GM12878 (cell line): ENCODE measurements at regions not wholly inside any gene's neighbourhood (a gene's known extent, or its start where the extent isn't known, plus 50 kb on each side); places are given as distances from the start of the nearest gene placed in this dataset.

ENCODE experiments used
- ATAC-seq: fragments of 200-7000 bp; cut with Tn5 transposase; 3 replicates; pipeline ENCODE4 v1.9.1; 2020; ENCODE audit warnings: mild to moderate bottlenecking, moderate library complexity
- BruUV-seq: library from RNA; stranded (reverse); fragments of 400-500 nt; replicated peaks from 2 replicates; lab custom pipeline; 2021; lab: Mats Ljungman, UMichigan
- CTCF ChIA-PET: fragments of 300-600 bp; sonication (Branson Sonifier 250); formaldehyde crosslinking; extraction: SDS; loops from one replicate; lab custom pipeline; 2021; ENCODE audit warnings: inconsistent platforms; lab: Yijun Ruan, JAX
- POLR2A ChIA-PET: fragments of 350-600 bp; formaldehyde crosslinking; extraction: SDS; loops from one replicate; lab custom pipeline; 2021; ENCODE audit warnings: inconsistent platforms; lab: Charles Lee
- RAD21 ChIA-PET: fragments of 300-600 bp; sonication (Branson Sonifier 250); formaldehyde crosslinking; loops from one replicate; lab custom pipeline; 2023; ENCODE audit warnings: antibody characterized with exemption; ENCODE audit not compliant: unreplicated experiment; lab: Charles Lee
- SMC1A ChIA-PET: fragments of 300-600 bp; sonication (Branson Sonifier 250); formaldehyde crosslinking; loops from one replicate; lab custom pipeline; 2023; ENCODE audit not compliant: unreplicated experiment, uncharacterized antibody; lab: Charles Lee
- DNase-seq: peaks from one replicate; pipeline ENCODE4 v3.0.0-alpha.2; 2011; ENCODE audit warnings: low read depth, low spot score
- FAIRE-seq: peaks from 3 replicates; lab custom pipeline; 2011; peaks lifted over from hg19 to GRCh38; lab: Jason Lieb, UNC
- H2AFZ ChIP-seq: 2 replicates; pipeline ENCODE4 v1.6.0; 2011; ENCODE audit warnings: low read depth, low read length, control low read depth; ENCODE audit not compliant: control insufficient read depth
- H3K27ac ChIP-seq: 2 replicates; pipeline ENCODE4 v1.5.1; 2011; ENCODE audit warnings: control low read depth; ENCODE audit not compliant: control insufficient read depth, insufficient read depth
- H3K27me3 ChIP-seq, 2 experiments: replicated peaks in 1 of 2; 2 replicates each; pipeline versions ENCODE4 v1.6.0 to v1.6.1; 2011; ENCODE audit warnings: low read length in 1 of 2; ENCODE audit not compliant: control insufficient read depth in 2 of 2, insufficient read depth in 2 of 2
- H3K36me3 ChIP-seq, 2 experiments: 2 replicates each; pipeline ENCODE4 v1.5.1; 2011; ENCODE audit warnings: low read length in 1 of 2; ENCODE audit not compliant: control insufficient read depth in 2 of 2, insufficient read depth in 2 of 2
- H3K4me1 ChIP-seq: 2 replicates; pipeline ENCODE4 v1.6.1; 2011; ENCODE audit warnings: mild to moderate bottlenecking, low read length, moderate library complexity, mixed read lengths; ENCODE audit not compliant: control insufficient read depth, insufficient read depth
- H3K4me2 ChIP-seq: 2 replicates; pipeline ENCODE4 v1.6.0; 2011; ENCODE audit warnings: control low read depth; ENCODE audit not compliant: control insufficient read depth, insufficient read depth
- H3K4me3 ChIP-seq: fragments of 200-600 bp; sonication (generic); 2 replicates; pipeline ENCODE4 v1.5.1; 2016
- H3K79me2 ChIP-seq: 2 replicates; pipeline ENCODE4 v1.6.0; 2011; ENCODE audit warnings: low read length; ENCODE audit not compliant: control insufficient read depth, insufficient read depth
- H3K9ac ChIP-seq: 2 replicates; pipeline ENCODE4 v1.8.0; 2011; ENCODE audit warnings: low read length, control low read depth, mixed read lengths; ENCODE audit not compliant: control insufficient read depth, insufficient read depth
- H3K9me3 ChIP-seq: replicated peaks from 3 replicates; pipeline ENCODE4 v1.5.1; 2011; ENCODE audit warnings: mild to moderate bottlenecking, low read length; ENCODE audit not compliant: control insufficient read depth, insufficient read depth
- H4K20me1 ChIP-seq: 2 replicates; pipeline ENCODE4 v1.6.0; 2011; ENCODE audit not compliant: control insufficient read depth, insufficient read depth
- ATF7 ChIP-seq: fragments of 450-650 bp; IDR thresholded peaks from 2 replicates; pipeline ENCODE4 v1.6.1; 2016; ENCODE audit warnings: low read depth, mild to moderate bottlenecking
- CBX3 ChIP-seq: fragments of 200-600 bp; sonication (generic); IDR thresholded peaks from 2 replicates; pipeline ENCODE4 v1.6.1; 2016; ENCODE audit warnings: low read depth, borderline replicate concordance
- CHD1 ChIP-seq: IDR thresholded peaks from 2 replicates; pipeline ENCODE4 v1.6.1; 2012; ENCODE audit warnings: low read depth, low read length, improper control_type of control experiment
- ESRRA ChIP-seq: IDR thresholded peaks from 2 replicates; pipeline ENCODE4 v1.6.1; 2012; ENCODE audit warnings: mild to moderate bottlenecking, low read length, improper control_type of control experiment
- JUNB ChIP-seq: IDR thresholded peaks from 2 replicates; pipeline ENCODE4 v1.6.1; 2016; ENCODE audit warnings: antibody characterized with exemption, mild to moderate bottlenecking
- KLF5 ChIP-seq: fragments of 450-650 bp; IDR thresholded peaks from 2 replicates; pipeline ENCODE4 v1.6.1; 2014; ENCODE audit warnings: mild to moderate bottlenecking; ENCODE audit not compliant: partially characterized antibody
- LARP7 ChIP-seq: fragments of 450-650 bp; IDR thresholded peaks from 2 replicates; pipeline ENCODE4 v1.6.1; 2017; ENCODE audit warnings: mild to moderate bottlenecking
- NFIC ChIP-seq: IDR thresholded peaks from 2 replicates; pipeline ENCODE4 v1.6.1; 2012; ENCODE audit warnings: low read depth, mild to moderate bottlenecking, inconsistent platforms, low read length, moderate library complexity
- SIN3A ChIP-seq: IDR thresholded peaks from 2 replicates; pipeline ENCODE4 v1.6.1; 2012; ENCODE audit warnings: low read depth, low read length, improper control_type of control experiment
- YBX1 ChIP-seq: fragments of 450-650 bp; IDR thresholded peaks from 2 replicates; pipeline ENCODE4 v1.6.1; 2016; ENCODE audit warnings: antibody characterized with exemption
- WGBS: methylation state at CpG from one replicate; pipeline ENCODE4 v1.1.6; 2016; ENCODE audit warnings: low lambda C conversion rate; ENCODE audit not compliant: insufficient replicate concordance, insufficient coverage; ENCODE audit errors: missing lambda C conversion rate; 5-methylcytosine and 5-hydroxymethylcytosine counted together
- in situ Hi-C: fragments of 300-500 bp; cut with MboI; formaldehyde crosslinking; loops from 9 replicates; pipeline ENCODE4 v1.14.3; 2018; ENCODE audit warnings: mixed read lengths
- intact Hi-C: fragments of 100-400 bp; cut with micrococcal nuclease; formaldehyde crosslinking; loops from one replicate; pipeline ENCODE4 v1.14.2; 2022; ENCODE audit not compliant: unreplicated experiment
- TF ChIP-seq, protein P1 (sequence below): IDR thresholded peaks from 2 replicates; pipeline ENCODE4 v1.6.1; 2012; ENCODE audit warnings: low read depth, low read length, improper control_type of control experiment
- TF ChIP-seq, protein P2 (sequence below): fragments of 450-650 bp; IDR thresholded peaks from 2 replicates; pipeline ENCODE4 v1.6.1; 2017; ENCODE audit warnings: borderline replicate concordance
- TF ChIP-seq, protein P3 (sequence below): fragments of 450-650 bp; IDR thresholded peaks from 2 replicates; pipeline ENCODE4 v1.6.1; 2016; ENCODE audit warnings: mild to moderate bottlenecking, moderate library complexity, borderline replicate concordance
- TF ChIP-seq, protein P4 (sequence below), 3 experiments: IDR thresholded peaks in 2 of 3; conservative IDR thresholded peaks in 1 of 3; 2 replicates each; pipeline ENCODE4 v1.5.1; 2011; ENCODE audit warnings: low read depth in 3 of 3, low read length in 3 of 3, mild to moderate bottlenecking in 3 of 3, control low read depth in 2 of 3, moderate library complexity in 2 of 3, inconsistent platforms in 1 of 3, mixed read lengths in 1 of 3; ENCODE audit not compliant: control insufficient read depth in 2 of 3, insufficient read depth in 1 of 3; ENCODE audit errors: extremely low read depth in 1 of 3

DNA sequence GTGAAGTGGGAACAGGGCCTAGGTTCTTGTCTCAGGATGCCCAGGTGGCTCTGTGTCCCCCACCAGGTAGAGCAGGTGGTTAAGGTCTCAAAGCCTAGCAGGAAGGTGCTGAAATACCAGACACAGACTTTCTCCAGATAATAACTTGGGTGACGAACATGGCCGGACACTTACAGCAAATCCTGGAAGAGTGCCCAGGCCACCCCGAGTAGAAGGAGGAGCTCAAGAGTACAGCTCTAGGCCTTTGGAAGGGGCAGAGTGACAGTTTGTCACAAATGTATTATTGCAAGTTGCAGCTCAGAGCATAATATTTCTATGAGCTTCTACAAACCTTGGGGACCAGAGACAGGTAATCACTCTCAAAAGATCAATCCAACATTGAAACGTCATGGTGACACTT, 251.6 kb upstream of the SOX4 start:
- FAIRE-seq, result no peak
- TF ChIP-seq JUNB, result no peak
- no peak for TF ChIP-seq YBX1
- TF ChIP-seq KLF5, result no peak
- no peak for TF ChIP-seq SIN3A
- TF ChIP-seq, protein P1, sequence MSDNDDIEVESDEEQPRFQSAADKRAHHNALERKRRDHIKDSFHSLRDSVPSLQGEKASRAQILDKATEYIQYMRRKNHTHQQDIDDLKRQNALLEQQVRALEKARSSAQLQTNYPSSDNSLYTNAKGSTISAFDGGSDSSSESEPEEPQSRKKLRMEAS, result no peak
- TF ChIP-seq, protein P2, sequence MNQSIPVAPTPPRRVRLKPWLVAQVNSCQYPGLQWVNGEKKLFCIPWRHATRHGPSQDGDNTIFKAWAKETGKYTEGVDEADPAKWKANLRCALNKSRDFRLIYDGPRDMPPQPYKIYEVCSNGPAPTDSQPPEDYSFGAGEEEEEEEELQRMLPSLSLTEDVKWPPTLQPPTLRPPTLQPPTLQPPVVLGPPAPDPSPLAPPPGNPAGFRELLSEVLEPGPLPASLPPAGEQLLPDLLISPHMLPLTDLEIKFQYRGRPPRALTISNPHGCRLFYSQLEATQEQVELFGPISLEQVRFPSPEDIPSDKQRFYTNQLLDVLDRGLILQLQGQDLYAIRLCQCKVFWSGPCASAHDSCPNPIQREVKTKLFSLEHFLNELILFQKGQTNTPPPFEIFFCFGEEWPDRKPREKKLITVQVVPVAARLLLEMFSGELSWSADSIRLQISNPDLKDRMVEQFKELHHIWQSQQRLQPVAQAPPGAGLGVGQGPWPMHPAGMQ, result no peak
- TF ChIP-seq CBX3, result no peak
- no peak for TF ChIP-seq ATF7
- TF ChIP-seq, protein P3, sequence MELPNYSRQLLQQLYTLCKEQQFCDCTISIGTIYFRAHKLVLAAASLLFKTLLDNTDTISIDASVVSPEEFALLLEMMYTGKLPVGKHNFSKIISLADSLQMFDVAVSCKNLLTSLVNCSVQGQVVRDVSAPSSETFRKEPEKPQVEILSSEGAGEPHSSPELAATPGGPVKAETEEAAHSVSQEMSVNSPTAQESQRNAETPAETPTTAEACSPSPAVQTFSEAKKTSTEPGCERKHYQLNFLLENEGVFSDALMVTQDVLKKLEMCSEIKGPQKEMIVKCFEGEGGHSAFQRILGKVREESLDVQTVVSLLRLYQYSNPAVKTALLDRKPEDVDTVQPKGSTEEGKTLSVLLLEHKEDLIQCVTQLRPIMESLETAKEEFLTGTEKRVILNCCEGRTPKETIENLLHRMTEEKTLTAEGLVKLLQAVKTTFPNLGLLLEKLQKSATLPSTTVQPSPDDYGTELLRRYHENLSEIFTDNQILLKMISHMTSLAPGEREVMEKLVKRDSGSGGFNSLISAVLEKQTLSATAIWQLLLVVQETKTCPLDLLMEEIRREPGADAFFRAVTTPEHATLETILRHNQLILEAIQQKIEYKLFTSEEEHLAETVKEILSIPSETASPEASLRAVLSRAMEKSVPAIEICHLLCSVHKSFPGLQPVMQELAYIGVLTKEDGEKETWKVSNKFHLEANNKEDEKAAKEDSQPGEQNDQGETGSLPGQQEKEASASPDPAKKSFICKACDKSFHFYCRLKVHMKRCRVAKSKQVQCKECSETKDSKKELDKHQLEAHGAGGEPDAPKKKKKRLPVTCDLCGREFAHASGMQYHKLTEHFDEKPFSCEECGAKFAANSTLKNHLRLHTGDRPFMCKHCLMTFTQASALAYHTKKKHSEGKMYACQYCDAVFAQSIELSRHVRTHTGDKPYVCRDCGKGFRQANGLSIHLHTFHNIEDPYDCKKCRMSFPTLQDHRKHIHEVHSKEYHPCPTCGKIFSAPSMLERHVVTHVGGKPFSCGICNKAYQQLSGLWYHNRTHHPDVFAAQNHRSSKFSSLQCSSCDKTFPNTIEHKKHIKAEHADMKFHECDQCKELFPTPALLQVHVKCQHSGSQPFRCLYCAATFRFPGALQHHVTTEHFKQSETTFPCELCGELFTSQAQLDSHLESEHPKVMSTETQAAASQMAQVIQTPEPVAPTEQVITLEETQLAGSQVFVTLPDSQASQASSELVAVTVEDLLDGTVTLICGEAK, result no peak
- TF ChIP-seq, protein P4, sequence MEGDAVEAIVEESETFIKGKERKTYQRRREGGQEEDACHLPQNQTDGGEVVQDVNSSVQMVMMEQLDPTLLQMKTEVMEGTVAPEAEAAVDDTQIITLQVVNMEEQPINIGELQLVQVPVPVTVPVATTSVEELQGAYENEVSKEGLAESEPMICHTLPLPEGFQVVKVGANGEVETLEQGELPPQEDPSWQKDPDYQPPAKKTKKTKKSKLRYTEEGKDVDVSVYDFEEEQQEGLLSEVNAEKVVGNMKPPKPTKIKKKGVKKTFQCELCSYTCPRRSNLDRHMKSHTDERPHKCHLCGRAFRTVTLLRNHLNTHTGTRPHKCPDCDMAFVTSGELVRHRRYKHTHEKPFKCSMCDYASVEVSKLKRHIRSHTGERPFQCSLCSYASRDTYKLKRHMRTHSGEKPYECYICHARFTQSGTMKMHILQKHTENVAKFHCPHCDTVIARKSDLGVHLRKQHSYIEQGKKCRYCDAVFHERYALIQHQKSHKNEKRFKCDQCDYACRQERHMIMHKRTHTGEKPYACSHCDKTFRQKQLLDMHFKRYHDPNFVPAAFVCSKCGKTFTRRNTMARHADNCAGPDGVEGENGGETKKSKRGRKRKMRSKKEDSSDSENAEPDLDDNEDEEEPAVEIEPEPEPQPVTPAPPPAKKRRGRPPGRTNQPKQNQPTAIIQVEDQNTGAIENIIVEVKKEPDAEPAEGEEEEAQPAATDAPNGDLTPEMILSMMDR (IDR thresholded peaks at IDR 0.05 in 2 of 3, conservative IDR thresholded peaks at IDR 0.05 in 1 of 3; ENCODE audit: control insufficient read depth in 2 of 3, extremely low read depth in 1 of 3, insufficient read depth in 1 of 3, low read depth in 3 of 3, low read length in 3 of 3), result no peak
- no peak for TF ChIP-seq ESRRA
- no peak for TF ChIP-seq NFIC
- TF ChIP-seq LARP7, result no peak
- no peak for TF ChIP-seq CHD1
- ChIA-PET SMC1A (no interaction called here), CTCF (no interaction called here), RAD21 (no interaction called here), POLR2A (no interaction called here)
- Histone ChIP-seq H3K36me3 (no peaks in the 10 kb centered on the region), H3K79me2 (no peaks in the 10 kb centered on the region), H2AFZ (no peak overlapping the region), H3K4me2 (no peak overlapping the region), H3K4me3 (no peak overlapping the region), H3K27me3 (no peaks in the 10 kb centered on the region), H4K20me1 (no peaks in the 10 kb centered on the region), H3K4me1 (no peaks in the 10 kb centered on the region), H3K9ac (no peak overlapping the region), H3K9me3 (no peaks in the 10 kb centered on the region), H3K27ac (no peak overlapping the region)
- DNase-seq, result no peak
- intact Hi-C loops (no loop called here), in situ Hi-C loops (no loop called here)
- 79% methylated on average over 4 of the region's 4 CpGs for WGBS
- no peak for ATAC-seq
- BruUV-seq, result no TSS peak
